Neural crest cell (in vitro differentiated cells): ENCODE measurements at regions not wholly inside any gene's neighbourhood (a gene's known extent, or its start where the extent isn't known, plus 50 kb on each side); places are given as distances from the start of the nearest gene placed in this dataset.

Experiments used
- DNase-seq: peaks from one replicate; pipeline ENCODE4 v3.0.0; 2021; ENCODE audit warnings: low read depth, mixed read lengths, low spot score
- H3K27ac Mint-ChIP-seq: one replicate; pipeline ENCODE4 v1.8.0; 2021; ENCODE audit warnings: mild to moderate bottlenecking, mixed read lengths; ENCODE audit not compliant: unreplicated experiment
- H3K27me3 Mint-ChIP-seq: 2 replicates; pipeline ENCODE4 v1.8.0; 2021; ENCODE audit warnings: low read depth, mild to moderate bottlenecking, mixed read lengths
- H3K36me3 Mint-ChIP-seq: 2 replicates; pipeline ENCODE4 v1.8.0; 2021; ENCODE audit warnings: low read depth, mild to moderate bottlenecking, mixed read lengths
- H3K4me1 Mint-ChIP-seq: 2 replicates; pipeline ENCODE4 v1.8.0; 2021; ENCODE audit warnings: mixed read lengths
- H3K4me3 Mint-ChIP-seq: one replicate; pipeline ENCODE4 v1.8.0; 2021; ENCODE audit warnings: mild to moderate bottlenecking, mixed read lengths
- H3K9me3 Mint-ChIP-seq: 2 replicates; pipeline ENCODE4 v1.8.0; 2021; ENCODE audit warnings: mixed read lengths
- TF ChIP-seq, protein P1 (sequence below): fragments of 200-600 bp; sonication (generic); conservative IDR thresholded peaks from 2 replicates; pipeline ENCODE4 v1.5.0; 2021; ENCODE audit warnings: antibody characterized with exemption, mild to moderate bottlenecking

DNA sequence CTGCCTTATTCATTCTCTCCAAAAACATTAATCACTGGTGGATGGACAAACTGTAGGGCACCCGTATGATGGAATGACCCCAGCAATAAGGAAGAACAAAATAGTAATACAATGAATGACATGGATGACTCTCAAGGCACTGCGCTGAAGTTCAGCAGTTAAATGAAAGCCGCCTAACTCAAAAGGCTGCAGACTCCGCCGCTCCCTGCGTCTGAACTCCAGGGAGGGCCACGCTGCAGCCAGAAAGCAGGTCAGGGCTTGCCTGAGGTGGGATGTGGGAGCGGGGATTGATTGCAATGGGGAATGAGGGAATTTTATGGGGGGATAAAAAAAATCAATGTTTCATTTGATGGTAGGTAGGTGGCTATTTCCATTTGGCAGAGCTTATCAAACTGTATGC is 86.5 kb upstream of the LAPTM4A start:
- Mint-ChIP-seq H3K36me3 (no peaks in the 10 kb centered on the region), H3K27me3 (peaks cover 8% of the 10 kb centered on the region), H3K4me1 (peaks cover 28% of the 10 kb centered on the region), H3K9me3 (no peaks in the 10 kb centered on the region), H3K4me3 (no peak overlapping the region), H3K27ac (no peak overlapping the region)
- TF ChIP-seq, protein P1, sequence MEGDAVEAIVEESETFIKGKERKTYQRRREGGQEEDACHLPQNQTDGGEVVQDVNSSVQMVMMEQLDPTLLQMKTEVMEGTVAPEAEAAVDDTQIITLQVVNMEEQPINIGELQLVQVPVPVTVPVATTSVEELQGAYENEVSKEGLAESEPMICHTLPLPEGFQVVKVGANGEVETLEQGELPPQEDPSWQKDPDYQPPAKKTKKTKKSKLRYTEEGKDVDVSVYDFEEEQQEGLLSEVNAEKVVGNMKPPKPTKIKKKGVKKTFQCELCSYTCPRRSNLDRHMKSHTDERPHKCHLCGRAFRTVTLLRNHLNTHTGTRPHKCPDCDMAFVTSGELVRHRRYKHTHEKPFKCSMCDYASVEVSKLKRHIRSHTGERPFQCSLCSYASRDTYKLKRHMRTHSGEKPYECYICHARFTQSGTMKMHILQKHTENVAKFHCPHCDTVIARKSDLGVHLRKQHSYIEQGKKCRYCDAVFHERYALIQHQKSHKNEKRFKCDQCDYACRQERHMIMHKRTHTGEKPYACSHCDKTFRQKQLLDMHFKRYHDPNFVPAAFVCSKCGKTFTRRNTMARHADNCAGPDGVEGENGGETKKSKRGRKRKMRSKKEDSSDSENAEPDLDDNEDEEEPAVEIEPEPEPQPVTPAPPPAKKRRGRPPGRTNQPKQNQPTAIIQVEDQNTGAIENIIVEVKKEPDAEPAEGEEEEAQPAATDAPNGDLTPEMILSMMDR, result no peak
- no peak for DNase-seq

DNA sequence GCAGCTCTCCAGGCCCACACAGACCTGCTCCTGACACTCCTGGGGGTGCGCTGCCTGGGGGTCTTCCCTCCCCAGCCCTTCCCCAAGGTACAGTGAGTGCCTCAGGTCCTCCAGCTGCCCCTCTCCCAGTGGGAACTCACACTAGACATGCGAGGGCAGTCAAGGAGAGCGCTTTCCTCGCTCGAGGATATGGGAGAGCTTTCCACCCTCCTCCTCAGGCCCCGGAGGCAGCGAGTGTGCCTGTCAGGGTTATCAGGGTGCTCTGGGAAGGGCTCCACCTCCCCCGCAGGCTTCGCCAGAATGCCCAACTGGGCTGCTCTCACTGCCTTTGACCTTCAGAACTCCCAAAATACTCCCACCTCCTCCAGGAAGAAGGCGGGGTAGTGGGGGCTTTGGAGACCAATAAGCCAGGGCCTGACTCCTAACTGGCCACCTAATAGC is 85.7 kb upstream of the LAPTM4A start:
- TF ChIP-seq, protein P1, result no peak
- DNase-seq, result no peak
- Mint-ChIP-seq H3K36me3 (no peaks in the 10 kb centered on the region), H3K4me1 (peaks cover 28% of the 10 kb centered on the region), H3K27me3 (peaks cover 8% of the 10 kb centered on the region), H3K4me3 (no peak overlapping the region), H3K9me3 (no peaks in the 10 kb centered on the region), H3K27ac (no peak overlapping the region)

DNA sequence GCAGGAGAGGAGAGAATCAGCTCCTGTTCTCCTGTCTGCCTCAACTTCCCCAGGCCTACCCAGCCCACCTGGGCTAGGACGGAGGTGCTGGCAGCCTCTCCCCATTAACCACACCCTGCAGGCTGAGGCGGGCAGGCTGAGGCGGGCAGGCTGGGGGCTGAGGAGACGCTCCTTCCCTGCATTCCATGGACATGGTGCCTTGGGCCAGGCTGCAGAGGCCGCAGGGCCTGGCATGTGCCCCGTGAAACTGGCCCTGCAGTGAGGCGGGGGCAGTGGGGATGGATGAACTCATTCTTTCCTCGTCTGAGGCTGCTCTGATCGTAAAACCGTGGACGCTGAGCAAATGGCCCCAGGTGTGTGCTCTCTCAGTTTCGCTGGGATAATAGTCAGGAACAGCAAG is 84.7 kb upstream of the LAPTM4A start:
- DNase-seq, result no peak
- no peaks in the 10 kb centered on the region for H3K9me3 Mint-ChIP-seq
- no peaks in the 10 kb centered on the region for H3K36me3 Mint-ChIP-seq
- peaks cover 8% of the 10 kb centered on the region for H3K27me3 Mint-ChIP-seq
- H3K4me1 Mint-ChIP-seq, result peaks cover 28% of the 10 kb centered on the region
- TF ChIP-seq, protein P1, result no peak
- H3K4me3 Mint-ChIP-seq, result no peak overlapping the region
- H3K27ac Mint-ChIP-seq, result no peak overlapping the region

DNA sequence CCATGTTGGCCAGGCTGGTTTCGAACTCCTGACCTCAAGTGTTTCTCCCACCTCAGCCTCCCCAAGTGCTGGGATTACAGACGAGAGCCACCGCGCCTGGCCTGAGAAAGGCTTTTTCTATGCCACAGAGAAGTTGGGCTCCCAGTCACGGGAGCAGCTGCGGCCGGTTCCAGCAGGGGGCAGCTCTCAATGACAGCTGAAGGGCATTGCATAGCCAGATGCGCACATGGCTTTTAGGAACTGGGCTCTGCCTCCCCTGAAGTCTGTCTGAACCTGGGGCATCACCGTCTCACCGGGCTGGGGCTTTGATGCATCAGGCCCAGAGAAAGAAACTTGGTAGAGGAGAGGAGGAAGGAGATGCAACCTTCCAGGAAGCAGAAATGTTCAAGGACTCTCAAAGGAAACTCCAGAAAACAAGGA is 84.2 kb upstream of the LAPTM4A start:
- no peaks in the 10 kb centered on the region for H3K36me3 Mint-ChIP-seq
- H3K27me3 Mint-ChIP-seq, result peaks cover 8% of the 10 kb centered on the region
- H3K27ac Mint-ChIP-seq, result no peak overlapping the region
- no peaks in the 10 kb centered on the region for H3K9me3 Mint-ChIP-seq
- TF ChIP-seq, protein P1, result peak; percentile 73
- H3K4me3 Mint-ChIP-seq, result no peak overlapping the region
- peaks cover 28% of the 10 kb centered on the region for H3K4me1 Mint-ChIP-seq
- peak; percentile 70 for DNase-seq

DNA sequence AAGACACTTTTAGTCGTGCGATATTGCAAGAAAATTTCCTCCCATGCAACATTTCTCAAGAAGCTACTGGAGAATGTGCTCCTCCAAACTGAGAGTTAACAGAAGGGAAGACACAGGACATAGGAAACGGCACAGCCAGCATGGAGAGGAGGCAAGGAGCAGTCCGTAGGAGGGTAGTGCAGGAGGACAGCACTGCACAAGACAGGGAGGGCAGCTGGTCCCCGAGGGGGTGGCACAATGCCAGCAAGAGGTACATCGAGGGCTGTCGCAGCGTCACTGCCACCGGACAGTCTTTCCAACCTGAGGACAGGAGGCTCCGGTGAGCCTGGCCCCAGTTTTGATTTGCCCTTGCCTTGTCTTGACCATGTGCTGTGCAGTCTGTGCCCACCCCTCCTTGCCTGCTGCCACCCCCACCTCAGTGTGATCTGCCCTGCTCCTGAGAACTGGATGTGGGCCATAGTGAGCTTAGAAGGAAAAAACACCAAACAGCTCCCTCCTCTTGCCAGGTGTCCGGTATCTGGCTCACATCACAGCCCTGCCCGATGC is 81.6 kb upstream of the LAPTM4A start:
- H3K36me3 Mint-ChIP-seq, result no peaks in the 10 kb centered on the region
- DNase-seq, result no peak
- H3K27ac Mint-ChIP-seq, result no peak overlapping the region

More for the DNA sequence above, 81.6 kb upstream of the LAPTM4A start:
- Mint-ChIP-seq H3K4me1 (peaks cover 12% of the 10 kb centered on the region), H3K9me3 (no peaks in the 10 kb centered on the region), H3K4me3 (no peak overlapping the region), H3K27me3 (peaks cover 8% of the 10 kb centered on the region)
- TF ChIP-seq, protein P1, result no peak
